OCI-LY7 (cell line): ENCODE measurements at regions not wholly inside any gene's neighbourhood (a gene's known extent, or its start where the extent isn't known, plus 50 kb on each side); places are given as distances from the start of the nearest gene placed in this dataset.

Source experiments
- BruUV-seq: library from RNA; stranded (reverse); fragments of 400-500 nt; replicated peaks from 2 replicates; lab custom pipeline; 2021; lab: Mats Ljungman, UMichigan
- CTCF ChIA-PET: fragments of 300-600 bp; sonication (Branson Sonifier 250); formaldehyde crosslinking; loops from one replicate; lab custom pipeline; 2022; ENCODE audit warnings: antibody characterized with exemption; ENCODE audit not compliant: unreplicated experiment; lab: Charles Lee
- POLR2A ChIA-PET: fragments of 300-600 bp; sonication (Branson Sonifier 250); formaldehyde crosslinking; loops from one replicate; lab custom pipeline; 2022; ENCODE audit warnings: antibody characterized with exemption; lab: Charles Lee
- DNase-seq: peaks from one replicate; pipeline ENCODE4 v3.0.0-alpha.2; 2015; ENCODE audit warnings: low spot score
- H2AFZ ChIP-seq: fragments of 200-600 bp; sonication (generic), shearing (Covaris generic); 2 replicates; pipeline ENCODE4 v1.6.1; 2014; ENCODE audit warnings: mild to moderate bottlenecking, antibody characterized with exemption, low read length, moderate library complexity
- H3K27ac ChIP-seq: fragments of 200-600 bp; sonication (generic); 2 replicates; pipeline ENCODE4 v1.5.1; 2014; ENCODE audit warnings: mixed run types, low read depth, mild to moderate bottlenecking, moderate library complexity, low read length, inconsistent platforms; ENCODE audit not compliant: poor library complexity, severe bottlenecking
- H3K36me3 ChIP-seq: fragments of 200-600 bp; sonication (generic); 2 replicates; pipeline ENCODE4 v1.6.1; 2014; ENCODE audit warnings: mild to moderate bottlenecking, antibody characterized with exemption, low read length, moderate library complexity, mixed read lengths; ENCODE audit not compliant: insufficient read depth
- H3K4me1 ChIP-seq: fragments of 200-600 bp; sonication (generic); 2 replicates; pipeline ENCODE4 v1.5.1; 2014; ENCODE audit warnings: mild to moderate bottlenecking, low read length; ENCODE audit not compliant: insufficient read depth, poor library complexity, severe bottlenecking
- H3K4me2 ChIP-seq: fragments of 200-600 bp; sonication (generic); 2 replicates; pipeline ENCODE4 v1.6.1; 2014; ENCODE audit warnings: mild to moderate bottlenecking, low read length
- H3K4me3 ChIP-seq: fragments of 200-600 bp; sonication (generic); 2 replicates; pipeline ENCODE4 v1.5.1; 2014; ENCODE audit warnings: mild to moderate bottlenecking, low read depth, low read length; ENCODE audit not compliant: poor library complexity, severe bottlenecking
- H3K79me2 ChIP-seq: fragments of 200-600 bp; sonication (generic); 2 replicates; pipeline ENCODE4 v1.6.1; 2016; ENCODE audit warnings: low read depth, mild to moderate bottlenecking, low read length, moderate library complexity, mixed read lengths; ENCODE audit not compliant: insufficient read depth
- H3K9me2 ChIP-seq: fragments of 200-600 bp; sonication (generic); 2 replicates; pipeline ENCODE4 v1.6.1; 2016; ENCODE audit warnings: mild to moderate bottlenecking, low read length, mixed read lengths; ENCODE audit not compliant: insufficient read depth
- H3K9me3 ChIP-seq: fragments of 200-600 bp; sonication (generic); 2 replicates; pipeline ENCODE4 v1.6.1; 2014; ENCODE audit warnings: mild to moderate bottlenecking, mixed run types, low read length, mixed read lengths
- H4K20me1 ChIP-seq: fragments of 200-600 bp; sonication (generic); 2 replicates; pipeline ENCODE4 v1.6.1; 2014; ENCODE audit warnings: mild to moderate bottlenecking, antibody characterized with exemption, low read length, moderate library complexity, mixed read lengths; ENCODE audit not compliant: insufficient read depth
- CTCF ChIP-seq: fragments of 200-600 bp; sonication (generic); conservative IDR thresholded peaks from 2 replicates; pipeline ENCODE4 v1.5.1; 2014; ENCODE audit warnings: mild to moderate bottlenecking, antibody characterized with exemption, low read length, moderate library complexity, mixed read lengths
- EZH2phosphoT487 ChIP-seq: fragments of 200-600 bp; sonication (generic); IDR thresholded peaks from 2 replicates; pipeline ENCODE4 v1.6.1; 2018; ENCODE audit warnings: low read depth, borderline replicate concordance, mild to moderate bottlenecking, mixed run types, antibody characterized with exemption, low read length, moderate library complexity, mixed read lengths
- intact Hi-C: fragments of 100-400 bp; cut with micrococcal nuclease; formaldehyde crosslinking; loops from one replicate; pipeline ENCODE4 v1.10.0; 2022; ENCODE audit not compliant: unreplicated experiment

DNA sequence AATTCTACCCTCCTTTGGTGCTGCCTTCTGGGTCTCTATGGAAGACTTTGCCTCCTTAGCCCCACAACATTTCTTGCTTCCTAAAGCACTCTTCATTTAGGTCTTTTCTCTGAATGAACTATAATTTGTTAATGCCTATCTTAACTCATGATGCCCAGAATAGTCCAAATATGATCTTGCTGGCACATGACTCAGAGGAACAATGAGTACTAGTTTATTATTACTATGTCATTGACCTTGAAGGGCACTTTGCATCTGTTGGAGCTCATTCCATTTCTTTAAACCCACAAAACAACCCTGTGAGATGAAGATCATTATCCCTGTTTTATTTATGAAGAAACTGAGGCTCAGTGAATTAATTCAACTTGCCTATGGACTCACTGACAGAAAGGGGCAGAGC lies 320.2 kb upstream of the PLET1 start:
- CTCF ChIA-PET, result interaction anchor here (0.7 kb wide), 1 partner anchor 9 kb away, joined by 3 read pairs; no protein-coding TSS in a partner anchor
- H3K79me2 ChIP-seq, result no peaks in the 10 kb centered on the region
- no peak for DNase-seq
- no peak overlapping the region for H2AFZ ChIP-seq
- no peak overlapping the region for H3K4me3 ChIP-seq
- no peaks in the 10 kb centered on the region for H3K36me3 ChIP-seq
- H3K9me2 ChIP-seq, result no peaks in the 10 kb centered on the region
- POLR2A ChIA-PET, result interaction anchor here (0.7 kb wide), 1 partner anchor 25 kb away, joined by 3 read pairs; no protein-coding TSS in a partner anchor
- no peaks in the 10 kb centered on the region for H3K4me1 ChIP-seq
- H3K27ac ChIP-seq, result no peak overlapping the region
- H3K9me3 ChIP-seq, result no peaks in the 10 kb centered on the region
- BruUV-seq, result no TSS peak
- intact Hi-C loops, result loop anchor here (10.0 kb wide), 1 partner anchor 366 kb away; no protein-coding TSS in a partner anchor
- H3K4me2 ChIP-seq, result no peak overlapping the region
- no peak for TF ChIP-seq CTCF
- TF ChIP-seq EZH2phosphoT487, result no peak
- no peaks in the 10 kb centered on the region for H4K20me1 ChIP-seq

GRCh38 chr11:112581747-112582146 lies 321.1 kb upstream of the PLET1 start:
- H2AFZ ChIP-seq, result no peak overlapping the region
- no peak for DNase-seq
- no TSS peak for BruUV-seq
- H3K4me3 ChIP-seq, result no peak overlapping the region
- H3K79me2 ChIP-seq, result no peaks in the 10 kb centered on the region
- H3K27ac ChIP-seq, result no peak overlapping the region
- no peaks in the 10 kb centered on the region for H4K20me1 ChIP-seq
- TF ChIP-seq EZH2phosphoT487 (no peak), CTCF (no peak)
- H3K36me3 ChIP-seq, result no peaks in the 10 kb centered on the region
- H3K9me3 ChIP-seq, result no peaks in the 10 kb centered on the region
- ChIA-PET POLR2A (no interaction called here), CTCF (no interaction called here)
- H3K4me1 ChIP-seq, result no peaks in the 10 kb centered on the region
- no peak overlapping the region for H3K4me2 ChIP-seq
- intact Hi-C loops, result loop anchor here (10.0 kb wide), 1 partner anchor 367 kb away; no protein-coding TSS in a partner anchor
- no peaks in the 10 kb centered on the region for H3K9me2 ChIP-seq

DNA sequence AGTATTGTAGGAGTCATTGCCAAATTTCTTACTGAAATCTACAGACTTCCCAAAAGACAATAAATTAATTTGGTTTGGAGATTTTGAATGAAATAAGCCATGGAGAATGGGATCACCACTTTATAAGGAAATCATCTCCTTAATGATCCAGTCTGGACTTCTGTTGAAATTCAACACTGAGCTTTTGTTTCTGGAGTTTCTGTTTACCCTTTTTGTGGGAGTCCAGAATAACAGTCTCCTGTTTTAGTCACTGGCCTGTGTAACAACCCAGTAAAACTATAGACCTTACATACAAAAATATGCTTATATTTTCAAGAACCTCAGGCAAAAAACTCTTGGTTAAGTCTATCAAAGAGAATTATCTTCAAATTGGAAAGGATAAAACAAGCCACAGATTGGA lies 321.7 kb upstream of the PLET1 start:
- Histone ChIP-seq H3K9me2 (no peaks in the 10 kb centered on the region), H2AFZ (no peak overlapping the region), H3K4me2 (no peak overlapping the region), H3K9me3 (no peaks in the 10 kb centered on the region), H3K79me2 (no peaks in the 10 kb centered on the region), H3K27ac (no peak overlapping the region), H3K4me1 (no peaks in the 10 kb centered on the region), H4K20me1 (no peaks in the 10 kb centered on the region), H3K4me3 (no peak overlapping the region), H3K36me3 (no peaks in the 10 kb centered on the region)
- intact Hi-C loops, result loop anchor here (10.0 kb wide), 1 partner anchor 368 kb away; no protein-coding TSS in a partner anchor
- DNase-seq, result no peak
- ChIA-PET POLR2A (no interaction called here), CTCF (no interaction called here)
- TF ChIP-seq EZH2phosphoT487 (no peak), CTCF (no peak)
- BruUV-seq, result no TSS peak
